ENCODE measurements at regions not wholly inside any gene's neighbourhood (a gene's known extent, or its start where the extent isn't known, plus 50 kb on each side); places are given as distances from the start of the nearest gene placed in this dataset.

GRCh38 chr5:171714261-171714660 is 71.4 kb upstream of the SMIM23 start:
- TF ChIP-seq CTCF (IDR thresholded peaks at IDR 0.05 in 4 of 5, conservative IDR thresholded peaks at IDR 0.05 in 1 of 5) = no peak
- TF ChIP-seq POLR2A (IDR thresholded peaks at IDR 0.05) = no peak

All from gastrocnemius medialis (tissue), 4 donors.